IMR-90 (cell line): ENCODE measurements at regions not wholly inside any gene's neighbourhood (a gene's known extent, or its start where the extent isn't known, plus 50 kb on each side); places are given as distances from the start of the nearest gene placed in this dataset.

ENCODE experiments used
- BHLHE40 ChIP-seq: fragments of 150-350 bp; IDR thresholded peaks from 2 replicates; pipeline ENCODE4 v1.6.1; 2016; ENCODE audit warnings: mild to moderate bottlenecking, low read depth, low read length
- CHD1 ChIP-seq: IDR thresholded peaks from 2 replicates; pipeline ENCODE4 v1.6.1; 2012; ENCODE audit warnings: low read depth, low read length, improper control_type of control experiment
- ELK1 ChIP-seq: fragments of 150-350 bp; IDR thresholded peaks from 2 replicates; pipeline ENCODE4 v1.6.1; 2016; ENCODE audit warnings: low read depth, mild to moderate bottlenecking, low read length, moderate library complexity, borderline replicate concordance
- FOS ChIP-seq: fragments of 150-350 bp; IDR thresholded peaks from 2 replicates; pipeline ENCODE4 v1.6.1; 2016; ENCODE audit warnings: low read depth, low read length
- MAFK ChIP-seq: IDR thresholded peaks from 2 replicates; pipeline ENCODE4 v1.6.1; 2012; ENCODE audit warnings: low read depth, low read length, improper control_type of control experiment
- MAZ ChIP-seq: IDR thresholded peaks from 2 replicates; pipeline ENCODE4 v1.6.1; 2012; ENCODE audit warnings: low read depth, mild to moderate bottlenecking, low read length, improper control_type of control experiment, moderate library complexity, borderline replicate concordance
- MXI1 ChIP-seq: IDR thresholded peaks from 2 replicates; pipeline ENCODE4 v1.6.1; 2012; ENCODE audit warnings: low read depth, mild to moderate bottlenecking, low read length, moderate library complexity, borderline replicate concordance
- POLR2A ChIP-seq: IDR thresholded peaks from 2 replicates; pipeline ENCODE4 v1.6.1; 2012; ENCODE audit warnings: mild to moderate bottlenecking, low read depth, low read length
- RAD21 ChIP-seq: IDR thresholded peaks from 2 replicates; pipeline ENCODE4 v1.6.1; 2012; ENCODE audit warnings: low read length, improper control_type of control experiment
- RCOR1 ChIP-seq: IDR thresholded peaks from 2 replicates; pipeline ENCODE4 v1.6.1; 2012; ENCODE audit warnings: mild to moderate bottlenecking, low read length, improper control_type of control experiment; ENCODE audit not compliant: insufficient replicate concordance
- SMC3 ChIP-seq: fragments of 150-350 bp; IDR thresholded peaks from 2 replicates; pipeline ENCODE4 v1.6.1; 2016; ENCODE audit warnings: low read depth, mild to moderate bottlenecking, antibody characterized with exemption, low read length, moderate library complexity
- TF ChIP-seq, protein P1 (sequence below): conservative IDR thresholded peaks from 2 replicates; pipeline ENCODE4 v1.5.1; 2012; ENCODE audit warnings: mild to moderate bottlenecking, low read depth, low read length, improper control_type of control experiment
- TF ChIP-seq, protein P2 (sequence below): fragments of 150-350 bp; IDR thresholded peaks from 2 replicates; pipeline ENCODE4 v1.6.1; 2017; ENCODE audit warnings: mild to moderate bottlenecking, antibody characterized with exemption, low read length, low read depth

- TF ChIP-seq, protein P1, sequence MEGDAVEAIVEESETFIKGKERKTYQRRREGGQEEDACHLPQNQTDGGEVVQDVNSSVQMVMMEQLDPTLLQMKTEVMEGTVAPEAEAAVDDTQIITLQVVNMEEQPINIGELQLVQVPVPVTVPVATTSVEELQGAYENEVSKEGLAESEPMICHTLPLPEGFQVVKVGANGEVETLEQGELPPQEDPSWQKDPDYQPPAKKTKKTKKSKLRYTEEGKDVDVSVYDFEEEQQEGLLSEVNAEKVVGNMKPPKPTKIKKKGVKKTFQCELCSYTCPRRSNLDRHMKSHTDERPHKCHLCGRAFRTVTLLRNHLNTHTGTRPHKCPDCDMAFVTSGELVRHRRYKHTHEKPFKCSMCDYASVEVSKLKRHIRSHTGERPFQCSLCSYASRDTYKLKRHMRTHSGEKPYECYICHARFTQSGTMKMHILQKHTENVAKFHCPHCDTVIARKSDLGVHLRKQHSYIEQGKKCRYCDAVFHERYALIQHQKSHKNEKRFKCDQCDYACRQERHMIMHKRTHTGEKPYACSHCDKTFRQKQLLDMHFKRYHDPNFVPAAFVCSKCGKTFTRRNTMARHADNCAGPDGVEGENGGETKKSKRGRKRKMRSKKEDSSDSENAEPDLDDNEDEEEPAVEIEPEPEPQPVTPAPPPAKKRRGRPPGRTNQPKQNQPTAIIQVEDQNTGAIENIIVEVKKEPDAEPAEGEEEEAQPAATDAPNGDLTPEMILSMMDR, result no peak
- TF ChIP-seq FOS (no peak), RAD21 (no peak), RCOR1 (no peak), POLR2A (no peak), MAZ (no peak), BHLHE40 (no peak), ELK1 (no peak), MAFK (no peak), CHD1 (no peak), SMC3 (no peak), MXI1 (no peak)
- TF ChIP-seq, protein P2, sequence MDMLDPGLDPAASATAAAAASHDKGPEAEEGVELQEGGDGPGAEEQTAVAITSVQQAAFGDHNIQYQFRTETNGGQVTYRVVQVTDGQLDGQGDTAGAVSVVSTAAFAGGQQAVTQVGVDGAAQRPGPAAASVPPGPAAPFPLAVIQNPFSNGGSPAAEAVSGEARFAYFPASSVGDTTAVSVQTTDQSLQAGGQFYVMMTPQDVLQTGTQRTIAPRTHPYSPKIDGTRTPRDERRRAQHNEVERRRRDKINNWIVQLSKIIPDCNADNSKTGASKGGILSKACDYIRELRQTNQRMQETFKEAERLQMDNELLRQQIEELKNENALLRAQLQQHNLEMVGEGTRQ, result no peak
Observed at GRCh38 chr11:26095340-26095739, 236.6 kb upstream of the ANO3 start.
